Keratinocyte (primary cell): ENCODE measurements at regions not wholly inside any gene's neighbourhood (a gene's known extent, or its start where the extent isn't known, plus 50 kb on each side); places are given as distances from the start of the nearest gene placed in this dataset.

Source experiments
- DNase-seq: peaks from one replicate; pipeline ENCODE4 v3.0.0-alpha.2; 2011; ENCODE audit warnings: low read depth, missing footprints, low spot score
- FAIRE-seq: peaks from 2 replicates; lab custom pipeline; 2011; peaks lifted over from hg19 to GRCh38; lab: Jason Lieb, UNC
- H2AFZ ChIP-seq: 2 replicates; pipeline ENCODE4 v1.6.0; 2012; ENCODE audit warnings: low read length, control low read depth, inconsistent platforms; ENCODE audit not compliant: control insufficient read depth
- H3K27ac ChIP-seq: 2 replicates; pipeline ENCODE4 v1.5.1; 2011; ENCODE audit warnings: low read length; ENCODE audit not compliant: control insufficient read depth, insufficient read depth
- H3K27me3 ChIP-seq: 3 replicates; pipeline ENCODE4 v1.6.0; 2011; ENCODE audit warnings: low read length; ENCODE audit not compliant: control insufficient read depth, insufficient read depth; ENCODE audit errors: extremely low read depth
- H3K36me3 ChIP-seq, 2 experiments: 2 replicates in 1 of 2; 3 replicates in 1 of 2; pipeline ENCODE4 v1.5.1; 2011; ENCODE audit warnings: low read length in 2 of 2, mild to moderate bottlenecking in 1 of 2; ENCODE audit not compliant: control insufficient read depth in 2 of 2, insufficient read depth in 2 of 2; ENCODE audit errors: extremely low read depth in 1 of 2
- H3K4me1 ChIP-seq: 3 replicates; pipeline ENCODE4 v1.5.1; 2011; ENCODE audit warnings: low read length; ENCODE audit not compliant: control insufficient read depth, insufficient read depth; ENCODE audit errors: extremely low read depth
- H3K4me2 ChIP-seq: 3 replicates; pipeline ENCODE4 v1.6.0; 2011; ENCODE audit warnings: low read depth, low read length; ENCODE audit not compliant: control insufficient read depth, insufficient read depth; ENCODE audit errors: extremely low read depth
- H3K4me3 ChIP-seq, 3 experiments: fragments of 200-600 bp in 1 of 3; sonication (generic) in 1 of 3; 2 replicates in 2 of 3; 3 replicates in 1 of 3; pipeline ENCODE4 v1.5.1; 2011 to 2016; ENCODE audit warnings: low read length in 3 of 3, mild to moderate bottlenecking in 3 of 3, control low read depth in 2 of 3, inconsistent platforms in 1 of 3, low read depth in 1 of 3, mixed read lengths in 1 of 3, mixed run types in 1 of 3, moderate library complexity in 1 of 3; ENCODE audit not compliant: control insufficient read depth in 2 of 3, insufficient read depth in 2 of 3; ENCODE audit errors: extremely low read depth in 1 of 3
- H3K79me2 ChIP-seq: 2 replicates; pipeline ENCODE4 v1.6.0; 2012; ENCODE audit warnings: low read length; ENCODE audit not compliant: control insufficient read depth, insufficient read depth
- H3K9ac ChIP-seq: 3 replicates; pipeline ENCODE4 v1.6.0; 2011; ENCODE audit warnings: low read length; ENCODE audit not compliant: control insufficient read depth, insufficient read depth; ENCODE audit errors: extremely low read depth
- H3K9me1 ChIP-seq: 3 replicates; pipeline ENCODE4 v1.6.0; 2011; ENCODE audit warnings: low read length; ENCODE audit not compliant: control insufficient read depth, insufficient read depth; ENCODE audit errors: extremely low read depth
- H3K9me3 ChIP-seq: 2 replicates; pipeline ENCODE4 v1.5.1; 2012; ENCODE audit warnings: low read depth, low read length; ENCODE audit not compliant: control insufficient read depth
- H4K20me1 ChIP-seq: 3 replicates; pipeline ENCODE4 v1.6.0; 2011; ENCODE audit warnings: low read length; ENCODE audit not compliant: control insufficient read depth, insufficient read depth; ENCODE audit errors: extremely low read depth
- CTCF ChIP-seq, 3 experiments: IDR thresholded peaks in 1 of 3; conservative IDR thresholded peaks in 1 of 3; optimal IDR thresholded peaks in 1 of 3; 2 replicates in 2 of 3; 3 replicates in 1 of 3; pipeline versions ENCODE3 to v1.5.1; 2011; ENCODE audit warnings: low read length in 3 of 3, mild to moderate bottlenecking in 3 of 3, moderate library complexity in 2 of 3, control low read depth in 1 of 3, inconsistent platforms in 1 of 3; ENCODE audit not compliant: insufficient read depth in 2 of 3; ENCODE audit errors: extremely low read depth in 1 of 3
- EZH2 ChIP-seq: IDR thresholded peaks from one replicate; pipeline ENCODE4 v1.6.1; 2012; ENCODE audit warnings: inconsistent platforms, mild to moderate bottlenecking, low read length, moderate library complexity
- dilution Hi-C: fragments of 300-500 bp; cut with MboI; formaldehyde crosslinking; loops from one replicate; pipeline ENCODE4 v1.7.0; 2020; ENCODE audit warnings: low sequenced_read_pairs; ENCODE audit not compliant: extremely low pct_ligation_motif_present

- H4K20me1 ChIP-seq, result no peaks in the 10 kb centered on the region
- H3K9me1 ChIP-seq, result no peaks in the 10 kb centered on the region
- no peak overlapping the region for H3K27ac ChIP-seq
- H2AFZ ChIP-seq, result no peak overlapping the region
- H3K79me2 ChIP-seq, result no peaks in the 10 kb centered on the region
- H3K36me3 ChIP-seq, result no peaks in the 10 kb centered on the region
- TF ChIP-seq EZH2 (no peak), CTCF (optimal IDR thresholded peaks at IDR 0.05 in 1 of 3, IDR thresholded peaks at IDR 0.05 in 1 of 3, conservative IDR thresholded peaks at IDR 0.05 in 1 of 3; ENCODE audit: extremely low read depth in 1 of 3, insufficient read depth in 2 of 3, low read length in 3 of 3) (no peak)
- peaks cover 10% of the 10 kb centered on the region for H3K27me3 ChIP-seq
- H3K4me1 ChIP-seq, result peaks cover 19% of the 10 kb centered on the region
- FAIRE-seq, result no peak
- no peak overlapping the region for H3K4me3 ChIP-seq
- no peak overlapping the region for H3K9ac ChIP-seq
- dilution Hi-C loops, result no loop called here
- no peak for DNase-seq
- H3K4me2 ChIP-seq, result no peak overlapping the region
- no peaks in the 10 kb centered on the region for H3K9me3 ChIP-seq
Measured at GRCh38 chr2:120955427-120955826, 219.8 kb downstream of the GLI2 start.

GRCh38 chr2:120956486-120957156 lies 221.0 kb downstream of the GLI2 start:
- peaks cover 12% of the 10 kb centered on the region for H3K27me3 ChIP-seq
- no peak overlapping the region for H3K9ac ChIP-seq
- no peak overlapping the region for H3K4me2 ChIP-seq
- dilution Hi-C loops, result no loop called here
- H4K20me1 ChIP-seq, result no peaks in the 10 kb centered on the region
- H2AFZ ChIP-seq, result no peak overlapping the region
- H3K4me3 ChIP-seq, result no peak overlapping the region
- no peak for TF ChIP-seq EZH2
- TF ChIP-seq CTCF (optimal IDR thresholded peaks at IDR 0.05 in 1 of 3, IDR thresholded peaks at IDR 0.05 in 1 of 3, conservative IDR thresholded peaks at IDR 0.05 in 1 of 3; ENCODE audit: extremely low read depth in 1 of 3, insufficient read depth in 2 of 3, low read length in 3 of 3), result no peak
- peaks cover 19% of the 10 kb centered on the region for H3K4me1 ChIP-seq
- FAIRE-seq, result no peak
- no peaks in the 10 kb centered on the region for H3K79me2 ChIP-seq
- no peaks in the 10 kb centered on the region for H3K9me1 ChIP-seq
- no peak overlapping the region for H3K27ac ChIP-seq
- H3K36me3 ChIP-seq, result no peaks in the 10 kb centered on the region
- DNase-seq, result no peak
- H3K9me3 ChIP-seq, result no peaks in the 10 kb centered on the region
